Stimulated activated CD4-positive, alpha-beta T cell treated with anti-CD3 and anti-CD28 coated beads, TNF-alpha, amount 100 ng/mL, for 24 hours (primary cell): ENCODE measurements at regions not wholly inside any gene's neighbourhood (a gene's known extent, or its start where the extent isn't known, plus 50 kb on each side); places are given as distances from the start of the nearest gene placed in this dataset.

Source experiments
- DNase-seq, 3 experiments: peaks; one replicate each; pipeline ENCODE4 v3.0.0-alpha.2; 2020; ENCODE audit warnings: low read depth in 3 of 3

- no peak for DNase-seq
These were observed 585.1 kb downstream of the TLE4 start for GRCh38 chr9:80156756-80157472.

GRCh38 chr9:80156262-80156661 is 584.5 kb downstream of the TLE4 start:
- no peak for DNase-seq

DNA sequence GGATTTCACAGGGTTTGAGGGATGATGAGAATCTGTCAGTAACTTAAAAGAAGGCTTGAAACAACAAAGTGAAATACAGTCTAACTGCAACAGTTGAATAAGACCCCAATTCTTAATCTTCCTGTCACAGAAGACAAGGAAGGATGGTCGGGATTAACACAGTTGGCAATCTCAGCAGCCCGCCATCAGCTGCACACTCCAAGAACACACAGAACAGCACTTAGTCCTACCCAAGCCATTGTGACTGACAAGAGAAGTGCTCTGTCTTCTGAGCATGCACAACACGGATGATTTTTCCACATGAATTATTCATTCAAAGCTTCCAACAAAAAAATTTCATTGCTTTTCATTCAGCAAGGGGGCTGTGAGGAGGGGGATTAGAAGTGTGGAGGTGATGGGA is 576.1 kb downstream of the TLE4 start:
- DNase-seq, result no peak

- no peak for DNase-seq
These were observed 574.7 kb downstream of the TLE4 start for GRCh38 chr9:80146466-80146865.

- DNase-seq, result no peak
These were observed 573.1 kb downstream of the TLE4 start for GRCh38 chr9:80144856-80145255.

GRCh38 chr9:80144406-80144805 is 572.6 kb downstream of the TLE4 start:
- no peak for DNase-seq

DNA sequence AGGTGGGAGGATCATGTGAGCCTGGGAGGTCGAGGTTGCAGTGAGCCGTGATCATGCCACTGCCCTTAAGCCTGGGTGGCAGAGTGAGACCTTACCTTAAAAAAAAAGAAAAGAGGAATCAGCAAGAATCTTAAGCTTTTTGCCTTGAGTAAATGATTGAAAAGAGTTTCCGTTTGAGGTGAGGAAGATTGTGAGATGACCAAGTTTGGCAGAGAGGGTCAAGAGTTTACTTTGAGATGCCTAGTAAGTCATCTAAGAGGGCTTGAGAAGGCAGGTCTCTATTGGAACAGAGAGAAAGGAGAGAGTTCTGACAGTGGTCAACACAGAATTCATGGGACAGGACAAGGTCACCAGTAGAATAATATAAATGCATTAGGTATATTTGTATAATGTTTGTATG is 572.1 kb downstream of the TLE4 start:
- no peak for DNase-seq

GRCh38 chr9:80134487-80134886 is 562.7 kb downstream of the TLE4 start:
- DNase-seq, result no peak

- DNase-seq, result no peak
These were observed 559.9 kb downstream of the TLE4 start for GRCh38 chr9:80131627-80132026.

DNA sequence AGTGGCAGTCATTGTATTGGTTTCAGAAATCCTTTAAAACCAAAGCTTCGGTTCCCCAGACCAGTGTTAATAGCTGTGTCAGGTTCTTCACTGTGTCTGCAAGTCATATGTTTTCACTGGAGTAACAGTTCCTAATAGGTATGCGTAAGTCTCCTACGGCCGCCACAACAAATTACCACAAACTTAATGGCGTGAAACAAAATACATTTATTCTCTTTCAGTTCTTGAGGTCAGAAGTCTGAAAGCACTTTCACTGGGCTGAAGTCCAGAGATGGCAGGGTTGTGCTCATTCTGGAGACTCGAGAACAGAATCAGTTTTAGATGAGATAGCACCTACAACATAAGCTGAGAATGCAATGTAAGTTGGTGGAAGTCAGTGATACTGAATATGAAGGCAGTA is 556.2 kb downstream of the TLE4 start:
- DNase-seq, result no peak

- DNase-seq, result no peak
These were observed 554.0 kb downstream of the TLE4 start for GRCh38 chr9:80125731-80126264.

DNA sequence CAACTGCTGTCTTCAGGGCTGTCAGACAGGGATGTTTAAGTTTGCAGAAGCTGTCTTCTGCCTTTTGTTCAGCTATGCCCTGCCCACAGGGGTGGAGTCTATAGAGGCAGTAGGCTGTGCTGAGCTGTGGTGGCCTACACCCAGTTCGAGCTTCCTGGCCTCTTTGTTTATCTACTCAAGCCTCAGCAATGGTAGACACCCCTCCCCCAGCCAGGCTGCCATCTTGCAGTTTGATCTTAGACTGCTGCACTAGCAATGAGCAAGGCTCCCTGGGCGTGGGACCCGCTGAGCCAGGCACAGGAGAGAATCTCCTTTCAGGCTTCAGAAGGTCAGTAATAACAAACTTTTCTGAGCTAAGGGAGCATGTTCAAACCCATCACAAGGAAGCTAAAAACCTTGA is 545.3 kb downstream of the TLE4 start:
- no peak for DNase-seq

DNA sequence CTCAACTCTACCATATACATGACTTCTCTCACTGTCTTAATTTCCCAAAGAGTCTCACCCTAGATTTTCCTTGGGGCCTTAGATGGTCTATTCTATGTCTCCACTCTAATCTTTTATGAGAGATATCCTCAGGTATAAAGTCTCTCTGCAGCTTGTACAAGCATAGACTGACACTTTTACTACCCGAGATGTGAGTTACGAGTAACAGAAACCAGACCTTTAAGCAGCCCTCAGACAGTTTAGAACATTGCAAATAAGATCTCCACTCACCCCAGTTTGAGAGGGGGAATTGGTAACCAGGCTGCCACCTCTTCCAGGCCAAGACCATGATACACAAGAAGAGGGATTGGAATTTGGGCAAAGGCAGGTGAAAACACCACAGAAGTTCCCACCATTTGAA is 542.5 kb downstream of the TLE4 start:
- DNase-seq, result no peak

DNA sequence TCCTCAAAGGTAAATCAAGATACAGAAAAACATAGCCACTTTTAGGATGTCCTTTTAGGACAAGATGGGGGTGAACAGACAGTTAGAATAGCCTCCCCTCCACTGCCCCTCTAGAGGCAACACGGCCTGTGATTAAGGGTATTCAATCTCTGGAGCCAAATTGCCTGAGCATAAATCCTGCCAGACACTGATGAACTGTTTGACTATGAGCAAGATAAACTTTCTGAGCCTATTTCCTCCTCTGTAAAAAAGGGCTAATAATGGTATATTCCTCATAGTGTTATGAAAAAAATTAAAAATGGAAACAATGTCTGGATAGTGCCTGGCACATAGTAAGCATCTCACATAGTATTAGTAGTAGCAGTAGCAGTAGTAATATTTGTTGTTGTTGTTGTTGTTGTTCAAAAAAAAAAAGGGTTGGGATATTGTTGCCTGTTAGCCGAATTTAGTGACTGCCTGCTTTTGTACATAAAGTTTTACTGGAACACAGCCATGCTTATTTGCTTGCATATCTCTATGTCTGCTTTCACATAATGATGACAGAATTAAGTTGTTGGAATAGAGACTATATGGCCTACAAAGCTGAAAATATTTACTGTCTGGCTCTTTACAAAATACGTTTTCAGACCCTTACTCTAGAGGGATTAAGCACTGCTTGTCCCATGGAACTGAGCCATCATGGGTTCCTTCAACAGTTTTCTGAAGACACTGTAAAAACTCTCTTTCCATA is 536.3 kb downstream of the TLE4 start:
- DNase-seq, result no peak

DNA sequence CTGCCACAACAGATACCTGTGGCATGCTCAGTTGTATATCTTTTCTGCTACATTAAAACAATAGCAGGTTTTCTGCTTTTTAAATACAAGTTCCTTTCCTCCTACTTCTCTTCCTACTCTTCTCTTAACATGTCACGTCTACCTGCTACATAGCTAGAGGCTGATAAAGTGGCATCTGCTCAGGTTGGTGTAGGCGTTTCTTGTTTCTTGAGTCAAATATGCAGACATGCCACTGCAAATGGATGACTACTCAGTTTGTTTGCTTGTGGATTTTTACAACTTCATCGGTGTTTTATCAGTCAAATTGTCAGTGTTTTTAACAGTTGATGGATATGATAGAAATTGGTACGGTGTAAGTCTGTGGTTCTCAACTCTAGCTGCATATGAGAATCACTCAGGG is 525.7 kb downstream of the TLE4 start:
- no peak for DNase-seq

DNA sequence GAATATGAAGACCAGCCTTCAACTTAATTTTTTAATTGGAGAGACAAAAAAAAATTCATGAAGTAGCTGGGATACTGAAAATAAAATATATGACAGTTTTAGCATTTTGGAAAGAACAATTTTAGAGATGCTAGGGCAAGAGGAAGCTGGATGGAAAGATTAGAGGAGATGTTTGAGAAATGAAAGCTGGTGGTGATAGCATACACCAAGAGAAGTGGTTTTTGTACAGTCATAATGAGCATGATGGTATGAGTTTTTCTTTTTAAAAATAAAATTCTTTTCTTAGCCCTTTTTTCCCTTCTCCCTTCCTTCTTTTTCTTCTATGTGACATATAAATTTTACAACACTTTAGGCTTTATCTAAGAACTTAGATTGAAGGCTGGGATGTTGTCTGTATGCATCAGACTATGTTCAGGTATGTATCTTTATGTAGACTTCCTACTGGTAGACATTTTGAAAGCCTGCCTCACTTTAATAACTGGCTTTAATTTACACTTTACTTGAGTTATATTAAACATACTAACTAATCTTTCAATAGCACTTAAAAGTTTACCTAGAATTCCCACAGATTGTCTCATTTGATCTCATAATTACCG is 522.5 kb downstream of the TLE4 start:
- no peak for DNase-seq

GRCh38 chr9:80093695-80094094 is 521.9 kb downstream of the TLE4 start:
- no peak for DNase-seq

DNA sequence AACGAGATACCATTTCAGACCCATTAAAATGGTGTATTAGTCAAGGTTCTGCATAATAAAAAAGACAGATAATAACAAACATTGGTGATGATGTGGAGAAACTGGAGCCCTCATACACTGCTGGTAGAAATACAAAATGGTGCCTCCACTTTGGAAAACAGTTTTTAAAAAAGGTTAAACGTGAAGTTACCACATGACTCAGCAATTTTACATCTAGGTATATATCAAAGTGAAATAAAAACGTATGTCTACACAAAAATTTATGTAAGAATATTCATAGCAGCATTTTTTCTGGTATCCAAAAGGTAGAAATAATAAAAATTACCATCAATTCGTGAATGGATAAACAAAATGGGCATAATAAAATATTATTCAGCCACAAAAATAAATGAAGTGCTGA is 519.8 kb downstream of the TLE4 start:
- no peak for DNase-seq

- DNase-seq, result no peak
These were observed 518.6 kb downstream of the TLE4 start for GRCh38 chr9:80090317-80090716.

- DNase-seq, result no peak
These were observed 515.1 kb downstream of the TLE4 start for GRCh38 chr9:80086822-80087345.

GRCh38 chr9:80086386-80086785 is 514.6 kb downstream of the TLE4 start:
- no peak for DNase-seq

- no peak for DNase-seq
These were observed 513.9 kb downstream of the TLE4 start for GRCh38 chr9:80085668-80086067.

- DNase-seq, result no peak
These were observed 510.4 kb downstream of the TLE4 start for GRCh38 chr9:80082213-80082612.
